ENCODE measurements at regions not wholly inside any gene's neighbourhood (a gene's known extent, or its start where the extent isn't known, plus 50 kb on each side); places are given as distances from the start of the nearest gene placed in this dataset.

DNA sequence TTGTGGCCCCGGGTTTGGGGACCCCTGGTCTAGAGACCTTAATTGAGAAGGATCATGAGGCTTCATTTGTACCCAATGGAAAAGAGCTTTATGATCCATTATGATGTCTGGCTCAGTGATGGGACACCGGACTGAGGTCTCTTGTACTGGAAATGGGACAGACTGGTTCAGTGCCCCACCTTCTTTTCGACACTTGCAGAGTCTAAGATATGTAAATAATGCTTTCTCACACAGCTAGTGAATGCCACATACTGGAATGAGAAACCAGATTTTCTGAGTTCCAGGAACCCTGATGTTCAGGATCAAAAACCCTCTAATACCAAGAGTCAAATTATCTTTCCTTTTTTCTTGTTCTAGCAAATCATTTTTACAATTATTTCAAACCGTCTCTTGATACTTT lies 116.3 kb upstream of the ARPP21 start:
- H3K4me3 ChIP-seq (ENCODE audit: low read length), result no peak overlapping the region
- TF ChIP-seq, protein P1, sequence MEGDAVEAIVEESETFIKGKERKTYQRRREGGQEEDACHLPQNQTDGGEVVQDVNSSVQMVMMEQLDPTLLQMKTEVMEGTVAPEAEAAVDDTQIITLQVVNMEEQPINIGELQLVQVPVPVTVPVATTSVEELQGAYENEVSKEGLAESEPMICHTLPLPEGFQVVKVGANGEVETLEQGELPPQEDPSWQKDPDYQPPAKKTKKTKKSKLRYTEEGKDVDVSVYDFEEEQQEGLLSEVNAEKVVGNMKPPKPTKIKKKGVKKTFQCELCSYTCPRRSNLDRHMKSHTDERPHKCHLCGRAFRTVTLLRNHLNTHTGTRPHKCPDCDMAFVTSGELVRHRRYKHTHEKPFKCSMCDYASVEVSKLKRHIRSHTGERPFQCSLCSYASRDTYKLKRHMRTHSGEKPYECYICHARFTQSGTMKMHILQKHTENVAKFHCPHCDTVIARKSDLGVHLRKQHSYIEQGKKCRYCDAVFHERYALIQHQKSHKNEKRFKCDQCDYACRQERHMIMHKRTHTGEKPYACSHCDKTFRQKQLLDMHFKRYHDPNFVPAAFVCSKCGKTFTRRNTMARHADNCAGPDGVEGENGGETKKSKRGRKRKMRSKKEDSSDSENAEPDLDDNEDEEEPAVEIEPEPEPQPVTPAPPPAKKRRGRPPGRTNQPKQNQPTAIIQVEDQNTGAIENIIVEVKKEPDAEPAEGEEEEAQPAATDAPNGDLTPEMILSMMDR (conservative IDR thresholded peaks at IDR 0.05; ENCODE audit: low read length), result no peak
- DNase-seq (ENCODE audit: low read depth), result no peak

GRCh38 chr3:35523838-35524237 lies 115.5 kb upstream of the ARPP21 start:
- no peak for DNase-seq (ENCODE audit: low read depth)
- no peak overlapping the region for H3K4me3 ChIP-seq (ENCODE audit: low read length)
- TF ChIP-seq, protein P1 (conservative IDR thresholded peaks at IDR 0.05; ENCODE audit: low read length), result no peak

- DNase-seq (ENCODE audit: low read depth), result no peak
Measured at GRCh38 chr3:35524856-35525255, 114.5 kb upstream of the ARPP21 start.

DNA sequence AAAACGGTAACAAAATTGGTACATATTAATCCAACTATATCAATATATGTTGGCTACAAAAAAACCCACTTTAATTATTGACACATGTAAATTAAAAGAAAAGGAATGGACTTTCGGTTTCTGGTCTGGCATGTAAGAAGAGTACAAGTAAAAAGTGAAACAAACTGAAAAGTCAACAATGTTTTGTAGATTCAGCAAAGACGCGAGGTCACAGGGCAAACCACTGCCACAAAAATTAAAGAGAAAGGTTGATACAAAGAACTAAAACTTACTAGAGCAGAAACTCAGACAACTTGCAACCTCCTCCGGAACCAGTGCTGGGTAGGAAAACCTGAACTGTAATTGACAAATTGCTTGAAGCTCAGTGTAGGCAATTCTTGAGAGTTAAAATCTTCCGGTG lies 110.6 kb upstream of the ARPP21 start:
- H3K4me3 ChIP-seq (ENCODE audit: low read length), result no peak overlapping the region
- no peak for DNase-seq (ENCODE audit: low read depth)
- TF ChIP-seq, protein P1 (conservative IDR thresholded peaks at IDR 0.05; ENCODE audit: low read length), result no peak

More at GRCh38 chr3:35524856-35525255, 114.5 kb upstream of the ARPP21 start:
- H3K4me3 ChIP-seq (ENCODE audit: low read length), result no peak overlapping the region
- TF ChIP-seq, protein P1 (conservative IDR thresholded peaks at IDR 0.05; ENCODE audit: low read length), result no peak

GRCh38 chr3:35529337-35529736 lies 110.0 kb upstream of the ARPP21 start:
- no peak for DNase-seq (ENCODE audit: low read depth)
- H3K4me3 ChIP-seq (ENCODE audit: low read length), result no peak overlapping the region
- TF ChIP-seq, protein P1 (conservative IDR thresholded peaks at IDR 0.05; ENCODE audit: low read length), result no peak

- TF ChIP-seq, protein P1 (conservative IDR thresholded peaks at IDR 0.05; ENCODE audit: low read length), result no peak
- H3K4me3 ChIP-seq (ENCODE audit: low read length), result no peak overlapping the region
- no peak for DNase-seq (ENCODE audit: low read depth)
Measured at GRCh38 chr3:35537265-35537664, 102.1 kb upstream of the ARPP21 start.

DNA sequence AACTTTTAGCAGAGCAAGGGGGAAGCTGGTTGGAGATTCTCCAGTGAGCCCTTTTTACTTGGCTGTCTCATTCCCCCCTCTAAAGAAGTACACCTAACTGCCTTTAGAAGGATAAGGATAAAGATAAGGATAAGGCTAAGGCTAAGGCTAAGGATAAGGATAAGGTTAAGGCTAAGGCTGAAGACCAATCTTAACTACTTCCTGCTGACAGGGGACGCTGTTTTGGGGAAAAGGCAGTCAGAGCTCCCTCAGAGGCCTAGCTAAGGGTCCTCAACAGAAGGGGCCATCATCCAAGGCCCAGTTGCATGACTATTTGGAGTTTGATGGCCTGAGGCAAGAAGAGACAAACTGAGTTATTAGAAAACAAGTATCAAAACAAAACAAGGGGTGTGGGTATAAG lies 94.3 kb upstream of the ARPP21 start:
- H3K4me3 ChIP-seq (ENCODE audit: low read length), result no peak overlapping the region
- TF ChIP-seq, protein P1 (conservative IDR thresholded peaks at IDR 0.05; ENCODE audit: low read length), result no peak
- DNase-seq (ENCODE audit: low read depth), result no peak

All from AG10803 (cell line).